ENCODE measurements at regions not wholly inside any gene's neighbourhood (a gene's known extent, or its start where the extent isn't known, plus 50 kb on each side); places are given as distances from the start of the nearest gene placed in this dataset.

GRCh38 chr13:34066344-34066743 is 248.4 kb downstream of the RFC3 start:
- TF ChIP-seq CTCF (IDR thresholded peaks at IDR 0.05) (no peak), EZH2 (IDR thresholded peaks at IDR 0.05; ENCODE audit: borderline replicate concordance, insufficient read depth, low read depth, low read length, poor library complexity, severe bottlenecking) (no peak)
- no peaks in the 10 kb centered on the region for H3K79me2 ChIP-seq (ENCODE audit: control insufficient read depth, insufficient read depth, low read length)
- H2AFZ ChIP-seq (ENCODE audit: insufficient read depth, low read depth, low read length, poor library complexity, severe bottlenecking): no peak overlapping the region
- H3K9me3 ChIP-seq (ENCODE audit: control extremely low read depth in 1 of 3, control insufficient read depth in 2 of 3, insufficient read depth in 1 of 3, low read length in 2 of 3): no peaks in the 10 kb centered on the region
- no peak overlapping the region for H3K27ac ChIP-seq (ENCODE audit: low read length in 2 of 2)
- H3K36me3 ChIP-seq (replicated peaks in 1 of 2; ENCODE audit: control extremely low read depth in 1 of 2, control insufficient read depth in 1 of 2, extremely low read depth in 1 of 2, insufficient read depth in 2 of 2, low read length in 1 of 2): no peaks in the 10 kb centered on the region
- Mint-ChIP-seq H3K4me3 (no peak overlapping the region), H3K27me3 (no peaks in the 10 kb centered on the region), H3K4me1 (no peaks in the 10 kb centered on the region), H3K9me3 (ENCODE audit: insufficient read depth) (no peaks in the 10 kb centered on the region), H3K27ac (no peak overlapping the region)
- intact Hi-C loops (cut with micrococcal nuclease): no loop called here
- CTCF ChIA-PET: no interaction called here
- POLR2A ChIA-PET: no interaction called here
- no peak overlapping the region for H3K4me3 ChIP-seq (ENCODE audit: control extremely low read depth in 1 of 5, extremely low read depth in 1 of 5, insufficient read depth in 1 of 5, low read depth in 2 of 5, low read length in 4 of 5)
- WGBS (ENCODE audit: insufficient coverage): no CpG with 5 or more reads among the region's 1 CpG
- no peaks in the 10 kb centered on the region for H3K4me1 ChIP-seq (ENCODE audit: control insufficient read depth in 2 of 2, insufficient read depth in 2 of 2, low read length in 2 of 2)
- no peak for ATAC-seq (ENCODE audit: low read depth)
- H3K4me2 ChIP-seq (replicated peaks; ENCODE audit: low read depth, low read length, poor library complexity, severe bottlenecking): no peak overlapping the region
- H4K20me1 ChIP-seq (ENCODE audit: control insufficient read depth, insufficient read depth, low read length, poor library complexity, severe bottlenecking): no peaks in the 10 kb centered on the region
- DNase-seq: no peak
- H3K27me3 ChIP-seq (replicated peaks in 1 of 4; ENCODE audit: control extremely low read depth in 1 of 4, control insufficient read depth in 3 of 4, insufficient read depth in 4 of 4, low read length in 3 of 4): peaks cover 0 to 3% (median 0%) of the 10 kb centered on the region in 4 experiments
- H3K9ac ChIP-seq (ENCODE audit: low read length): no peak overlapping the region

- no peaks in the 10 kb centered on the region for H4K20me1 ChIP-seq (ENCODE audit: control insufficient read depth, insufficient read depth, low read length, poor library complexity, severe bottlenecking)
- no peak overlapping the region for H3K4me3 ChIP-seq (ENCODE audit: control extremely low read depth in 1 of 5, extremely low read depth in 1 of 5, insufficient read depth in 1 of 5, low read depth in 2 of 5, low read length in 4 of 5)
- H3K27me3 ChIP-seq (replicated peaks in 1 of 4; ENCODE audit: control extremely low read depth in 1 of 4, control insufficient read depth in 3 of 4, insufficient read depth in 4 of 4, low read length in 3 of 4): no peaks in the 10 kb centered on the region
- intact Hi-C loops (cut with micrococcal nuclease): no loop called here
- no peak overlapping the region for H3K27ac ChIP-seq (ENCODE audit: low read length in 2 of 2)
- H3K4me3 Mint-ChIP-seq: no peak overlapping the region
- TF ChIP-seq EZH2 (IDR thresholded peaks at IDR 0.05; ENCODE audit: borderline replicate concordance, insufficient read depth, low read depth, low read length, poor library complexity, severe bottlenecking) (no peak), CTCF (IDR thresholded peaks at IDR 0.05) (no peak)
- no peaks in the 10 kb centered on the region for H3K27me3 Mint-ChIP-seq
- no peak for ATAC-seq (ENCODE audit: low read depth)
- H3K9me3 Mint-ChIP-seq (ENCODE audit: insufficient read depth): peaks cover 2% of the 10 kb centered on the region
- H3K9ac ChIP-seq (ENCODE audit: low read length): no peak overlapping the region
- H3K4me2 ChIP-seq (replicated peaks; ENCODE audit: low read depth, low read length, poor library complexity, severe bottlenecking): no peak overlapping the region
- ChIA-PET POLR2A (no interaction called here), CTCF (no interaction called here)
- no peak overlapping the region for H3K27ac Mint-ChIP-seq
- no peaks in the 10 kb centered on the region for H3K4me1 ChIP-seq (ENCODE audit: control insufficient read depth in 2 of 2, insufficient read depth in 2 of 2, low read length in 2 of 2)
- H3K9me3 ChIP-seq (ENCODE audit: control extremely low read depth in 1 of 3, control insufficient read depth in 2 of 3, insufficient read depth in 1 of 3, low read length in 2 of 3): no peaks in the 10 kb centered on the region
- H3K79me2 ChIP-seq (ENCODE audit: control insufficient read depth, insufficient read depth, low read length): no peaks in the 10 kb centered on the region
- DNase-seq: no peak
- H3K4me1 Mint-ChIP-seq: no peaks in the 10 kb centered on the region
- no peaks in the 10 kb centered on the region for H3K36me3 ChIP-seq (replicated peaks in 1 of 2; ENCODE audit: control extremely low read depth in 1 of 2, control insufficient read depth in 1 of 2, extremely low read depth in 1 of 2, insufficient read depth in 2 of 2, low read length in 1 of 2)
- H2AFZ ChIP-seq (ENCODE audit: insufficient read depth, low read depth, low read length, poor library complexity, severe bottlenecking): no peak overlapping the region
Observed at GRCh38 chr13:34070006-34070405, 252.1 kb downstream of the RFC3 start.
